ENCODE measurements at regions not wholly inside any gene's neighbourhood (a gene's known extent, or its start where the extent isn't known, plus 50 kb on each side); places are given as distances from the start of the nearest gene placed in this dataset.

DNA sequence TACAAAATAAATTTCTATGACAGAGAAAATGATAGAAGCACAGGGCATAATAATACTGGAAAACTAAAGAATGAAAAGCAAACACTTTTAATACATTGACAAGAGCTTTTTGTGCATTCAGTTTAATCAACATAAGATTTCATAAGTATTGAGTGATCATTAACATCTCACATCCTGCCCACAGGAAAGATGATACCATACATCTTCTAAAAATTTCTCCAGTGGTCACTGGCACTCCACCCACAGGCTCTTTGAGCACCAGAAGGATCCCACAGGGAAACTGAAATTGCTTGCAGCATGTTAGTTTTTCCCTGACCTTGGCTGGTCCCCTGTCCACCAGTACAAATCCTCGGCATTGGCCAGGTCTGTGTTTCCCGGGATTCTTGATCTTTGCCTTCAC is 186.0 kb downstream of the CEMIP2 start:
- POLR2A ChIA-PET: no interaction called here
- CTCF ChIA-PET: interaction anchor here (1.0 kb wide), 1 partner anchor 30 kb away, joined by 3 read pairs; no protein-coding TSS in a partner anchor
- TF ChIP-seq CTCF (IDR thresholded peaks at IDR 0.05; ENCODE audit: control extremely low read depth, extremely low read depth, low read depth, missing control alignments): no peak
- DNase-seq (ENCODE audit: extremely low spot score): no peak

DNA sequence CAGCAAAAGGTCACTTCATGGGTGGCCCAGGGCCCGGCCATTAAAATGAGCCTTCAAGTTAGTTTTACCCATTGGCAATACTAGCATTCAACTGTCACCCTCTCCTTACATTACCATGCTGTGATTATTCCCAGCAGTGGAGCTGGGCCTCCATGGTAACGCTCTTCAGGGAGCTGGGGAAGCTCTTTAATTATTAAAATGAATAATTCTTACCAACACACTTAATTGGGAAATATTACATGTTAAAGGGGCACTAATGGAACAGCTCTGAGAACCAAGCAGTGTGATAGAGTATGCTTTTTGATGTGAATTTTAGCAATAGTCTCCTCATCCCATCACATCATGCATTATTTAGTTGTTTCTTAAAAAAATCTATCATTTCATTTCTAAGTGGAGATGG is 187.2 kb downstream of the CEMIP2 start:
- TF ChIP-seq CTCF (IDR thresholded peaks at IDR 0.05; ENCODE audit: control extremely low read depth, extremely low read depth, low read depth, missing control alignments): no peak
- CTCF ChIA-PET: interaction anchor here (1.0 to 1.7 kb wide), 3 partner anchors 10 to 23 kb away, joined by 3 to 7 read pairs (median 4); no protein-coding TSS in a partner anchor
- DNase-seq (ENCODE audit: extremely low spot score): no peak
- POLR2A ChIA-PET: no interaction called here

- no peak for DNase-seq (ENCODE audit: extremely low spot score)
- ChIA-PET CTCF (no interaction called here), POLR2A (no interaction called here)
- no peak for TF ChIP-seq CTCF (IDR thresholded peaks at IDR 0.05; ENCODE audit: control extremely low read depth, extremely low read depth, low read depth, missing control alignments)
Measured at GRCh38 chr9:71571186-71571585, 197.1 kb downstream of the CEMIP2 start.

GRCh38 chr9:71567890-71568289 is 200.4 kb downstream of the CEMIP2 start:
- no peak for DNase-seq (ENCODE audit: extremely low spot score)
- ChIA-PET CTCF (no interaction called here), POLR2A (no interaction called here)
- no peak for TF ChIP-seq CTCF (IDR thresholded peaks at IDR 0.05; ENCODE audit: control extremely low read depth, extremely low read depth, low read depth, missing control alignments)

- CTCF ChIA-PET: interaction anchor here (1.0 to 1.6 kb wide), 4 partner anchors 11 to 36 kb away, joined by 3 to 5 read pairs (median 4); no protein-coding TSS in a partner anchor
- POLR2A ChIA-PET: no interaction called here
- TF ChIP-seq CTCF (IDR thresholded peaks at IDR 0.05; ENCODE audit: control extremely low read depth, extremely low read depth, low read depth, missing control alignments): no peak
- no peak for DNase-seq (ENCODE audit: extremely low spot score)
Measured at GRCh38 chr9:71562140-71562539, 206.2 kb downstream of the CEMIP2 start.

DNA sequence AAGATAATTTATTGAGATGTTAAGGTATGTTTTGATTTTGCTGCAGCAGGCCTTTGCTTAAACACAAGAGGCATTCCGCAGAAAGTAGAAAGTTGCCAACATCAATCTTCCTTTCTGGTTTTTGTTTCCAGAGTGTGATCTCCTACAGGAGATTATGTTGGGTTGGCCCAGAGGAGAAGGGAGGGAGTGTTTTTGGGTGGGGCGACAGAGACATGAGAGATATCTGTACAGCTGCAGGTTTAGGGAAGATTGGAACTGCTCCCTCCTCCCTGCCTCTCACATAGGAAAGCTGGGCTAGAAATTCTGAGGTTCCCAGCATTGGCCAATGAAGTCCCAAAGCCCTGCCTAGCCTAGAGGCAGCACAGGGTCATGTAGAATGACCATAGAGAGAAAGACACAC is 211.0 kb downstream of the CEMIP2 start:
- TF ChIP-seq CTCF (IDR thresholded peaks at IDR 0.05; ENCODE audit: control extremely low read depth, extremely low read depth, low read depth, missing control alignments): no peak
- ChIA-PET POLR2A (no interaction called here), CTCF (interaction anchor here (1.4 kb wide), 1 partner anchor 19 kb away, joined by 4 read pairs; no protein-coding TSS in a partner anchor)
- no peak for DNase-seq (ENCODE audit: extremely low spot score)

DNA sequence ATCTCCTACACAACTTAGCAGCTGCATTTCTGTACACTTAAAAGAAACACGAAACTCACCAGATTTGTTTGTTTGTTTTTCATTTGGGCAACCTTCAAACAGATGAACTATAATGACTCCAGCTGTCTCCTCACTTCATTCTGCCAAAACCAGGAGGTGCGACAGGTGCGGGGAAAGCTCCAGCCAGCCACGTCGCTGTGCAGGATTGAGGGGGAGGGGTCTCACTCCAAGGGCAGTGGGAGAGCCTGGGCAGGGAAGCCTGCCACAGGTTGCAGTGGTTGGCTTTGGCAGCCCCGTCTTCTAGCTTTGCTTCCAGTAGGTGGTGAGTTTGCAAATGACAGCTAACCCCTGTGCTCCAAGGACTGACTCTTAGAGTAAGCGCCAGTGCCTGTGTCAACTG is 215.8 kb downstream of the CEMIP2 start:
- ChIA-PET CTCF (interaction anchor here (0.9 to 1.3 kb wide), 4 partner anchors 12 to 268 kb away, joined by 3 to 4 read pairs (median 3); no protein-coding TSS in a partner anchor), POLR2A (no interaction called here)
- DNase-seq (ENCODE audit: extremely low spot score): no peak
- TF ChIP-seq CTCF (IDR thresholded peaks at IDR 0.05; ENCODE audit: control extremely low read depth, extremely low read depth, low read depth, missing control alignments): no peak

All from GM10248 (cell line).